Peyer's patch (tissue), 4 donors: ENCODE measurements at regions not wholly inside any gene's neighbourhood (a gene's known extent, or its start where the extent isn't known, plus 50 kb on each side); places are given as distances from the start of the nearest gene placed in this dataset.

Experiments used
- DNase-seq, 3 donors: peaks; one replicate each; pipeline ENCODE4 v3.0.0-alpha.2; 2017 to 2019
- H3K27ac ChIP-seq, 4 donors: fragments of 200-600 bp; sonication (generic); one replicate each; pipeline ENCODE4 v1.5.1; 2016 to 2019
- H3K27me3 ChIP-seq, 2 donors: fragments of 200-600 bp; sonication (generic); one replicate each; pipeline ENCODE4 v1.5.1; 2019
- H3K36me3 ChIP-seq, 3 donors: fragments of 200-600 bp; sonication (generic); one replicate each; pipeline ENCODE4 v1.5.1; 2016 to 2019
- H3K4me1 ChIP-seq, 4 donors: fragments of 200-600 bp; sonication (generic); one replicate each; pipeline ENCODE4 v1.5.1; 2016 to 2019
- H3K4me3 ChIP-seq, 4 donors: fragments of 200-600 bp; sonication (generic); 1 replicate in 3 of 4; 2 replicates in 1 of 4; pipeline ENCODE4 v1.5.1; 2016 to 2019; ENCODE audit warnings: mild to moderate bottlenecking in 1 of 4
- H3K9me3 ChIP-seq, 4 donors: fragments of 200-600 bp; sonication (generic); one replicate each; pipeline ENCODE4 v1.5.1; 2016 to 2019; ENCODE audit warnings: mild to moderate bottlenecking in 1 of 4
- POLR2A ChIP-seq, 2 donors: fragments of 450-650 bp; IDR thresholded peaks; one replicate each; pipeline ENCODE4 v1.5.1; 2017; ENCODE audit warnings: antibody characterized with exemption in 2 of 2, mild to moderate bottlenecking in 2 of 2, moderate library complexity in 2 of 2
- TF ChIP-seq, protein P1 (sequence below), 6 experiments: fragments of 450-650 bp in 4 of 6; fragments of 200-600 bp in 2 of 6; sonication (generic) in 1 of 6; IDR thresholded peaks; one replicate each; pipeline ENCODE4 v1.5.1; 2017 to 2019; ENCODE audit warnings: antibody characterized with exemption in 6 of 6, mild to moderate bottlenecking in 3 of 6, moderate library complexity in 1 of 6

DNA sequence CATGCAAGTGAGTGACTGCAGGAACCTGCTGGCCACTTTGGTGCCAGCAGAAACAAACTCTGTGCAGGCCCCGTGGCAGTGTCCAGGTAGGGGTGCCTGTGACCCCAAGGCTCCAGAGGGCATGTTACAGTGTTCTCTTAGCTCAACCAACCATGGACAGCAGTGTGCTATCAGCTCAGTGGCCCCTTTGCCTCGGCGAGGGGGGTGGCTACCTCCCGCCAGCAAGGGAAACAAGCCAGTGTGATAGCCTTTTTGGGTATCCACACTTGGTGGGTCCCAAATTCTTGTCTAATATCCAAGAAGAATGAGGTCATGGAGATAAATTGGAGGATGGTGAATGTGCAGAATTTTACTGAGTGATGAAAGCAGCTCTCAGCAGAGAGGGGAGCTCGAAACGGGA is 298.6 kb upstream of the SLC30A5 start:
- Histone ChIP-seq H3K27ac (no peak overlapping the region), H3K9me3 (no peaks in the 10 kb centered on the region), H3K4me1 (no peaks in the 10 kb centered on the region), H3K4me3 (no peak overlapping the region), H3K27me3 (no peaks in the 10 kb centered on the region), H3K36me3 (no peaks in the 10 kb centered on the region)
- DNase-seq: no peak
- TF ChIP-seq, protein P1, sequence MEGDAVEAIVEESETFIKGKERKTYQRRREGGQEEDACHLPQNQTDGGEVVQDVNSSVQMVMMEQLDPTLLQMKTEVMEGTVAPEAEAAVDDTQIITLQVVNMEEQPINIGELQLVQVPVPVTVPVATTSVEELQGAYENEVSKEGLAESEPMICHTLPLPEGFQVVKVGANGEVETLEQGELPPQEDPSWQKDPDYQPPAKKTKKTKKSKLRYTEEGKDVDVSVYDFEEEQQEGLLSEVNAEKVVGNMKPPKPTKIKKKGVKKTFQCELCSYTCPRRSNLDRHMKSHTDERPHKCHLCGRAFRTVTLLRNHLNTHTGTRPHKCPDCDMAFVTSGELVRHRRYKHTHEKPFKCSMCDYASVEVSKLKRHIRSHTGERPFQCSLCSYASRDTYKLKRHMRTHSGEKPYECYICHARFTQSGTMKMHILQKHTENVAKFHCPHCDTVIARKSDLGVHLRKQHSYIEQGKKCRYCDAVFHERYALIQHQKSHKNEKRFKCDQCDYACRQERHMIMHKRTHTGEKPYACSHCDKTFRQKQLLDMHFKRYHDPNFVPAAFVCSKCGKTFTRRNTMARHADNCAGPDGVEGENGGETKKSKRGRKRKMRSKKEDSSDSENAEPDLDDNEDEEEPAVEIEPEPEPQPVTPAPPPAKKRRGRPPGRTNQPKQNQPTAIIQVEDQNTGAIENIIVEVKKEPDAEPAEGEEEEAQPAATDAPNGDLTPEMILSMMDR (IDR thresholded peaks at IDR 0.05): no peak
- TF ChIP-seq POLR2A (IDR thresholded peaks at IDR 0.05): no peak

DNA sequence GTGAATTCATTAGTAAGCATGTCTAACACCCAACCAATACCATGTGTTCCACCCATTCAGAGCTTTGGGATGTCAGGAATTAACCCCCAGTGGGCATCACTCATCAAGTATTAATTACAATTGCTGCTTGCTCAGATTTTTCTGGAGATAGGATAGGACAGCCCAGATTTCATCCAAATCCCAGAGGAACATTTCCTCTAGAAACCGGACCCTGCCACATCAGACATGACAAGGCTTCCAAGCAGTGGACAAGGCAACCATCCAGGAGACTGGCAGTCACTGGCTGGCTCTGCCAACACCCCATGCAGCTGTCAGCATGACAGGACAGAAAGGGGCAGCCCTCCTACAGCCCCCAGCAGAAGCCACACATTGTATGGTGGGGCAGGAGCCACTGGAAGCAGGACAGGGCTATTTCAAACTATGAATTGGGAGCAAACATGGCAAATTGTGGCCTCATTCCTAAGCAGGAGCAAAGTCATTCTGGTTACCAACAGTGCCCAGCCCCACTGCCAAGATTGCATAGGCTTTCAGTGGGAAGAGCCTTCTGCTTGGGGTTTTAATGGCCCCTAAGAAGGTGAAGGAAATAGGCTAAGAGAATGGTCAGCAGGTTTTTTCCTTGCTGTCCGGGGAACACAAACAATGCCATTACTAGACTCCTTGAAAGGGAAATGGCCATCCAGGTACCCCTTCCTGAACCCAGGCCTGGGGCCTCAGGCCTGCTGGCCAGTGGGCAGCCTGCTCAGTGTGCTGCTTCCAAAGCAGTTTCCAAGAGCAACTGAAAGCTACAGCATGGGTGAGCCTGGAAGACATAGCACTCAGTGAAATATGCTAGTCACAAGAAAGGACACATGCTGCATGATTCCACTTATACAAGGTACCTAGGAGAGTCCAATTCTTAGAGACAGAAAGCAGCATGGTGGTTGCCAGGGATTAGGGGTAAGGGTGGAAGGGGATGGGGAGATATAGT is 294.7 kb upstream of the SLC30A5 start:
- H3K4me1 ChIP-seq: no peaks in the 10 kb centered on the region
- H3K36me3 ChIP-seq: no peaks in the 10 kb centered on the region
- H3K27ac ChIP-seq: no peak overlapping the region
- no peak for TF ChIP-seq POLR2A (IDR thresholded peaks at IDR 0.05)
- TF ChIP-seq, protein P1 (IDR thresholded peaks at IDR 0.05): no peak
- H3K27me3 ChIP-seq: no peaks in the 10 kb centered on the region
- no peak for DNase-seq
- H3K4me3 ChIP-seq: no peak overlapping the region
- H3K9me3 ChIP-seq: no peaks in the 10 kb centered on the region

DNA sequence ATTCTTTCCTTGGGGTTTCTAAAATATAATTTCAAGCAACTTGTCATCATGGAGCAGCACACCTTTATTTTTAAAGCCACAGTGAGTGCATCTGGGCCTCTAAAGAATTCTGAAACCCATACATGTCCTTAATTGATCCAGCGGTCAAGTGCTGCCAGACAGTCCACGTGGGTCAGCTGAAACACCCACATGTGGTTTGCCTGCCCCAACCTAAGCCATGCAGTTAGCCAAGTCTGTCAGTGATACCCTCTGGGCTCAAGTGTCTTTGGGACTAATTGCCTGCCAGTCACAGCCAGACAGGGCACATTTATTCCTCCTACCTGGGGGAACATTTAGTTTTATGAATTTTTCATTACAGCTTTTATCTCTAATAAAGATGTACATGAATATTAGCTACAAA is 291.4 kb upstream of the SLC30A5 start:
- H3K4me1 ChIP-seq: no peaks in the 10 kb centered on the region
- no peaks in the 10 kb centered on the region for H3K9me3 ChIP-seq
- no peak overlapping the region for H3K4me3 ChIP-seq
- H3K36me3 ChIP-seq: no peaks in the 10 kb centered on the region
- no peak for DNase-seq
- TF ChIP-seq POLR2A (IDR thresholded peaks at IDR 0.05): no peak
- TF ChIP-seq, protein P1 (IDR thresholded peaks at IDR 0.05): no peak
- H3K27ac ChIP-seq: no peak overlapping the region
- H3K27me3 ChIP-seq: no peaks in the 10 kb centered on the region

DNA sequence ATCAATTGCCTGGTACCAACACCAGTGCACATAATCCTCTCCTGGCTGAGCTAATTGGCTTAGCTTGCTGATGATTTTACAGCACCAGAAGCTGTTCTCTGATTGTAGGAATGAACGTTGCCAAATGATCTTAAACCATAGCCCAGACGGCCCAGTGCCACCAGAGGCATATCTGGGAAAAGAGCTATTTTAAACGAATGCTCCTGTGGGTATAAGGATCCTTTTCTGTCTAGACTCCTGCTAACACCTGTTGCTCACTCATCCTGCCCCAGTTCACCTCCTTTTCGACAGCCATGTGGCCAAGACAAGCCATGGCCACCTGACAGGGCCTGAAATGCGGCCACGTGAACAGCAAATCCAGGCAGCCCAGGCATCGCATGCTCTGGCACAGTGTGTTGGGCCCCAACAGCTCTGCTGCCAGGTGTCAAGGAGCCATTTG is 289.9 kb upstream of the SLC30A5 start:
- TF ChIP-seq POLR2A (IDR thresholded peaks at IDR 0.05): no peak
- TF ChIP-seq, protein P1 (IDR thresholded peaks at IDR 0.05): no peak
- Histone ChIP-seq H3K9me3 (no peaks in the 10 kb centered on the region), H3K36me3 (no peaks in the 10 kb centered on the region), H3K27ac (no peak overlapping the region), H3K27me3 (no peaks in the 10 kb centered on the region), H3K4me3 (no peak overlapping the region), H3K4me1 (no peaks in the 10 kb centered on the region)
- no peak for DNase-seq

DNA sequence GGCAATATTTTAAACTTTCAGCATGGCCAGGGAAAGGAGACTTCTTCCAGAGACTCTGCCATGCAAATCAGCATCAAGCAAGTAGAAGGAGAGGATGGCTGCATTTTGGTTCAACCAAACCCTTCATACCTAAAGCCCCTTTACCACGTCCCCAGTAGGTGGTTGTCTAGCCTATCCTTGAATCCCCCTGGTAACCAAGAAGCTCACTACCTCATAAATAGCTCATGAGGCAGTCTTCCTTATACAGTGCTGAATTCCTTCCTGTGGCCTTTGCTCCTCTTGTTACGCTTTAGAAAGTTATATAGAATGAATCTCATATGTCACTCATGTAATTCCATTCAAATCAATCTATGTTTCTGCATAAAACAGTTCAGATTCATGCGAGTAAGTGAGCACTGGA is 289.5 kb upstream of the SLC30A5 start:
- no peaks in the 10 kb centered on the region for H3K27me3 ChIP-seq
- TF ChIP-seq POLR2A (IDR thresholded peaks at IDR 0.05): no peak
- TF ChIP-seq, protein P1 (IDR thresholded peaks at IDR 0.05): no peak
- no peak overlapping the region for H3K27ac ChIP-seq
- H3K4me3 ChIP-seq: no peak overlapping the region
- H3K9me3 ChIP-seq: no peaks in the 10 kb centered on the region
- no peaks in the 10 kb centered on the region for H3K36me3 ChIP-seq
- no peak for DNase-seq
- no peaks in the 10 kb centered on the region for H3K4me1 ChIP-seq
